VCaP (cell line): ENCODE measurements at regions not wholly inside any gene's neighbourhood (a gene's known extent, or its start where the extent isn't known, plus 50 kb on each side); places are given as distances from the start of the nearest gene placed in this dataset.

Experiments
- H3K27ac ChIP-seq: fragments of 450-650 bp; 2 replicates; pipeline ENCODE4 v1.5.1; 2017
- CTCF ChIP-seq: fragments of 450-650 bp; conservative IDR thresholded peaks from 2 replicates; pipeline ENCODE4 v1.5.1; 2017; ENCODE audit warnings: mild to moderate bottlenecking, moderate library complexity

GRCh38 chr1:222459652-222460051, 88.3 kb downstream of the HHIPL2 start:
- TF ChIP-seq CTCF: no peak
- H3K27ac ChIP-seq: no peak overlapping the region

GRCh38 chr1:222457513-222457912, 90.4 kb downstream of the HHIPL2 start:
- H3K27ac ChIP-seq: no peak overlapping the region
- no peak for TF ChIP-seq CTCF

GRCh38 chr1:222457084-222457483, 90.8 kb downstream of the HHIPL2 start:
- no peak for TF ChIP-seq CTCF
- no peak overlapping the region for H3K27ac ChIP-seq

GRCh38 chr1:222455188-222455879, 92.6 kb downstream of the HHIPL2 start:
- no peak overlapping the region for H3K27ac ChIP-seq
- peak; percentile 95 for TF ChIP-seq CTCF

- TF ChIP-seq CTCF: no peak
- H3K27ac ChIP-seq: no peak overlapping the region
These were observed 93.1 kb downstream of the HHIPL2 start for GRCh38 chr1:222454782-222455181.

- no peak for TF ChIP-seq CTCF
- no peak overlapping the region for H3K27ac ChIP-seq
These were observed 93.7 kb downstream of the HHIPL2 start for GRCh38 chr1:222454186-222454585.

GRCh38 chr1:222452031-222452430, 95.9 kb downstream of the HHIPL2 start:
- no peak for TF ChIP-seq CTCF
- no peak overlapping the region for H3K27ac ChIP-seq
